ENCODE measurements at regions not wholly inside any gene's neighbourhood (a gene's known extent, or its start where the extent isn't known, plus 50 kb on each side); places are given as distances from the start of the nearest gene placed in this dataset.

GRCh38 chr10:130631142-130632096 is 495.2 kb downstream of the GLRX3 start:
- no peak overlapping the region for H3K27ac ChIP-seq
- in situ Hi-C loops (cut with MboI; ENCODE audit: low pct_ligation_motif_present in 1 of 4, low pct_unique_long_range_greater_than_20kb in 1 of 4, low sequenced_read_pairs in 3 of 4) = no loop called here
- no peak for TF ChIP-seq EP300 (IDR thresholded peaks at IDR 0.05; ENCODE audit: low read depth)
- no peak for TF ChIP-seq CTCF (IDR thresholded peaks at IDR 0.05)
- TF ChIP-seq POLR2AphosphoS5 (IDR thresholded peaks at IDR 0.05) = no peak
- no peak for TF ChIP-seq POLR2A (IDR thresholded peaks at IDR 0.05)
- intact Hi-C loops (cut with DNase I; ENCODE audit: low total_unique reads) = no loop called here
- H3K27me3 ChIP-seq = no peaks in the 10 kb centered on the region
- H3K4me3 ChIP-seq = no peak overlapping the region
- H3K9me3 ChIP-seq = no peaks in the 10 kb centered on the region
- peak; percentile 20 for DNase-seq
- H3K4me1 ChIP-seq = no peaks in the 10 kb centered on the region
- no peaks in the 10 kb centered on the region for H3K36me3 ChIP-seq
- WGBS, 2 donors (ENCODE audit: low coverage in 1 of 2) = 41 to 42% methylated on average over 8 to 10 of the region's 10 CpGs

- Histone ChIP-seq H3K9me3 (no peaks in the 10 kb centered on the region), H3K4me3 (no peak overlapping the region), H3K27me3 (no peaks in the 10 kb centered on the region), H3K4me1 (no peaks in the 10 kb centered on the region), H3K36me3 (no peaks in the 10 kb centered on the region), H3K27ac (no peak overlapping the region)
- intact Hi-C loops (cut with DNase I; ENCODE audit: low total_unique reads) = no loop called here
- 72 to 76% methylated on average over 4 of the region's 4 CpGs for WGBS, 2 donors (ENCODE audit: low coverage in 1 of 2)
- TF ChIP-seq CTCF (IDR thresholded peaks at IDR 0.05) = no peak
- no peak for TF ChIP-seq EP300 (IDR thresholded peaks at IDR 0.05; ENCODE audit: low read depth)
- TF ChIP-seq POLR2AphosphoS5 (IDR thresholded peaks at IDR 0.05) = no peak
- TF ChIP-seq POLR2A (IDR thresholded peaks at IDR 0.05) = no peak
- in situ Hi-C loops (cut with MboI; ENCODE audit: low pct_ligation_motif_present in 1 of 4, low pct_unique_long_range_greater_than_20kb in 1 of 4, low sequenced_read_pairs in 3 of 4) = no loop called here
- no peak for DNase-seq
Measured at GRCh38 chr10:130634816-130635215, 498.6 kb downstream of the GLRX3 start.

- WGBS, 2 donors (ENCODE audit: low coverage in 1 of 2) = 64 to 74% methylated on average over 7 to 9 of the region's 9 CpGs
- no peaks in the 10 kb centered on the region for H3K9me3 ChIP-seq
- intact Hi-C loops (cut with DNase I; ENCODE audit: low total_unique reads) = no loop called here
Measured at GRCh38 chr10:130635528-130635927, 499.3 kb downstream of the GLRX3 start.

More at GRCh38 chr10:130635528-130635927, 499.3 kb downstream of the GLRX3 start:
- DNase-seq = no peak
- H3K27me3 ChIP-seq = no peaks in the 10 kb centered on the region
- H3K27ac ChIP-seq = no peak overlapping the region
- in situ Hi-C loops (cut with MboI; ENCODE audit: low pct_ligation_motif_present in 1 of 4, low pct_unique_long_range_greater_than_20kb in 1 of 4, low sequenced_read_pairs in 3 of 4) = no loop called here
- no peaks in the 10 kb centered on the region for H3K4me1 ChIP-seq
- TF ChIP-seq EP300 (IDR thresholded peaks at IDR 0.05; ENCODE audit: low read depth) (no peak), CTCF (IDR thresholded peaks at IDR 0.05) (no peak)
- no peak overlapping the region for H3K4me3 ChIP-seq
- H3K36me3 ChIP-seq = no peaks in the 10 kb centered on the region
